CD14-positive monocyte (primary cell): ENCODE measurements at regions not wholly inside any gene's neighbourhood (a gene's known extent, or its start where the extent isn't known, plus 50 kb on each side); places are given as distances from the start of the nearest gene placed in this dataset.

ENCODE experiments used
- DNase-seq, 3 donors: peaks; one replicate each; pipeline ENCODE4 v3.0.0-alpha.2; 2011 to 2022
- H2AFZ ChIP-seq: 2 replicates; pipeline ENCODE4 v1.6.0; 2012; ENCODE audit warnings: mild to moderate bottlenecking, low read depth, low read length, inconsistent platforms; ENCODE audit not compliant: insufficient read depth, poor library complexity, severe bottlenecking
- H3K27ac ChIP-seq, 2 donors: 1 replicate in 1 of 2; 2 replicates in 1 of 2; pipeline ENCODE4 v1.5.1; 2012 to 2013; ENCODE audit warnings: low read length in 2 of 2, control low read depth in 1 of 2, inconsistent platforms in 1 of 2, low read depth in 1 of 2, mild to moderate bottlenecking in 1 of 2
- H3K27me3 ChIP-seq, 2 donors: one replicate each; pipeline versions ENCODE4 v1.6.0 to v1.6.1; 2011 to 2013; ENCODE audit warnings: low read length in 2 of 2; ENCODE audit not compliant: control insufficient read depth in 2 of 2, insufficient read depth in 2 of 2
- H3K36me3 ChIP-seq, 2 donors: replicated peaks in 1 of 2; 1 replicate in 1 of 2; 2 replicates in 1 of 2; pipeline versions ENCODE4 v1.5.1 to v1.6.1; 2012 to 2013; ENCODE audit warnings: low read length in 2 of 2, control low read depth in 1 of 2, inconsistent platforms in 1 of 2, mild to moderate bottlenecking in 1 of 2; ENCODE audit not compliant: insufficient read depth in 2 of 2, control insufficient read depth in 1 of 2
- H3K4me1 ChIP-seq, 2 donors: 1 replicate in 1 of 2; 2 replicates in 1 of 2; pipeline versions ENCODE4 v1.5.1 to v1.6.1; 2012 to 2013; ENCODE audit warnings: low read length in 2 of 2, control low read depth in 1 of 2, inconsistent platforms in 1 of 2, mild to moderate bottlenecking in 1 of 2, moderate library complexity in 1 of 2; ENCODE audit not compliant: insufficient read depth in 2 of 2, control insufficient read depth in 1 of 2
- H3K4me2 ChIP-seq: replicated peaks from 2 replicates; pipeline ENCODE3; 2012; ENCODE audit warnings: low read length, moderate library complexity, mild to moderate bottlenecking; ENCODE audit not compliant: poor library complexity, severe bottlenecking; ENCODE audit errors: extremely low read depth
- H3K4me3 ChIP-seq, 3 experiments: fragments of 200-600 bp in 1 of 3; sonication (generic) in 1 of 3; replicated peaks in 1 of 3; 1 replicate in 2 of 3; 2 replicates in 1 of 3; pipeline ENCODE4 v1.5.1; 2011 to 2013; ENCODE audit warnings: low read length in 3 of 3, mild to moderate bottlenecking in 3 of 3, control low read depth in 2 of 3, low read depth in 2 of 3, inconsistent platforms in 1 of 3, moderate library complexity in 1 of 3
- H3K79me2 ChIP-seq: 2 replicates; pipeline ENCODE4 v1.6.0; 2012; ENCODE audit warnings: mild to moderate bottlenecking, control low read depth, inconsistent platforms, low read length, moderate library complexity; ENCODE audit not compliant: insufficient read depth
- H3K9ac ChIP-seq: 2 replicates; pipeline ENCODE4 v1.6.0; 2017; ENCODE audit warnings: low read length, mild to moderate bottlenecking; ENCODE audit not compliant: insufficient read depth, poor library complexity, severe bottlenecking
- H3K9me3 ChIP-seq, 2 donors: replicated peaks in 1 of 2; 1 replicate in 1 of 2; 2 replicates in 1 of 2; pipeline versions ENCODE4 v1.5.1 to v1.6.1; 2012 to 2013; ENCODE audit warnings: low read length in 2 of 2, control low read depth in 1 of 2; ENCODE audit not compliant: control insufficient read depth in 1 of 2, insufficient read depth in 1 of 2
- H4K20me1 ChIP-seq: 2 replicates; pipeline ENCODE4 v1.6.0; 2012; ENCODE audit warnings: mild to moderate bottlenecking, low read length, control low read depth, moderate library complexity; ENCODE audit not compliant: insufficient read depth
- H3K27ac Mint-ChIP-seq, 7 donors: one replicate each; pipeline ENCODE4 v1.8.0; 2020; ENCODE audit warnings: mild to moderate bottlenecking in 7 of 7, mixed read lengths in 7 of 7, moderate library complexity in 6 of 7, inconsistent platforms in 2 of 7
- H3K27me3 Mint-ChIP-seq, 3 donors: one replicate each; pipeline ENCODE4 v1.8.0; 2021 to 2022; ENCODE audit warnings: low read depth in 3 of 3, mild to moderate bottlenecking in 3 of 3, mixed read lengths in 3 of 3, moderate library complexity in 3 of 3, inconsistent platforms in 1 of 3
- H3K36me3 Mint-ChIP-seq, 2 donors: one replicate each; pipeline ENCODE4 v1.8.0; 2020; ENCODE audit warnings: mixed read lengths in 2 of 2, inconsistent platforms in 1 of 2, mild to moderate bottlenecking in 1 of 2
- H3K4me1 Mint-ChIP-seq: one replicate; pipeline ENCODE4 v1.8.0; 2020; ENCODE audit warnings: mild to moderate bottlenecking, mixed read lengths
- H3K4me3 Mint-ChIP-seq, 2 donors: one replicate each; pipeline ENCODE4 v1.8.0; 2020; ENCODE audit warnings: mild to moderate bottlenecking in 2 of 2, mixed read lengths in 2 of 2, moderate library complexity in 1 of 2
- H3K9me3 Mint-ChIP-seq, 7 donors: one replicate each; pipeline ENCODE4 v1.8.0; 2020 to 2022; ENCODE audit warnings: mixed read lengths in 7 of 7, mild to moderate bottlenecking in 6 of 7, moderate library complexity in 6 of 7, inconsistent platforms in 2 of 7
- CTCF ChIP-seq: fragments of 200-600 bp; IDR thresholded peaks from one replicate; pipeline ENCODE4 v1.8.0; 2022; ENCODE audit warnings: antibody characterized with exemption, mild to moderate bottlenecking
- WGBS: methylation state at CpG from one replicate; pipeline ENCODE4 v1.1.5; 2013; ENCODE audit warnings: missing lambda C conversion rate; ENCODE audit not compliant: insufficient coverage; 5-methylcytosine and 5-hydroxymethylcytosine counted together
- intact Hi-C, 2 donors: fragments of 100-400 bp; cut with micrococcal nuclease; formaldehyde crosslinking; loops; one replicate each; pipeline versions ENCODE4 v1.15.0 to v1.15.1; 2023

GRCh38 chr9:96065482-96066251 lies 190.2 kb downstream of the ERCC6L2 start:
- no peaks in the 10 kb centered on the region for H3K36me3 Mint-ChIP-seq
- Histone ChIP-seq H2AFZ (no peak overlapping the region), H3K4me3 (no peak overlapping the region), H3K9ac (no peak overlapping the region), H3K79me2 (no peaks in the 10 kb centered on the region), H3K36me3 (no peaks in the 10 kb centered on the region), H3K27me3 (no peaks in the 10 kb centered on the region), H3K9me3 (no peaks in the 10 kb centered on the region), H3K4me2 (no peak overlapping the region), H4K20me1 (no peaks in the 10 kb centered on the region), H3K27ac (no peak overlapping the region), H3K4me1 (peaks cover 21 to 26% of the 10 kb centered on the region in 2 donors)
- H3K4me3 Mint-ChIP-seq: no peak overlapping the region
- H3K9me3 Mint-ChIP-seq: peaks cover 0 to 2% (median 0%) of the 10 kb centered on the region in 7 donors
- peaks cover 0 to 2% (median 1%) of the 10 kb centered on the region in 3 donors for H3K27me3 Mint-ChIP-seq
- intact Hi-C loops: no loop called here
- WGBS: 88% methylated on average over 3 of the region's 8 CpGs
- H3K4me1 Mint-ChIP-seq: peaks cover 32% of the 10 kb centered on the region
- TF ChIP-seq CTCF: no peak
- DNase-seq: no peak
- H3K27ac Mint-ChIP-seq: peak overlapping the region in 1 of 7 donors; percentile 44

DNA sequence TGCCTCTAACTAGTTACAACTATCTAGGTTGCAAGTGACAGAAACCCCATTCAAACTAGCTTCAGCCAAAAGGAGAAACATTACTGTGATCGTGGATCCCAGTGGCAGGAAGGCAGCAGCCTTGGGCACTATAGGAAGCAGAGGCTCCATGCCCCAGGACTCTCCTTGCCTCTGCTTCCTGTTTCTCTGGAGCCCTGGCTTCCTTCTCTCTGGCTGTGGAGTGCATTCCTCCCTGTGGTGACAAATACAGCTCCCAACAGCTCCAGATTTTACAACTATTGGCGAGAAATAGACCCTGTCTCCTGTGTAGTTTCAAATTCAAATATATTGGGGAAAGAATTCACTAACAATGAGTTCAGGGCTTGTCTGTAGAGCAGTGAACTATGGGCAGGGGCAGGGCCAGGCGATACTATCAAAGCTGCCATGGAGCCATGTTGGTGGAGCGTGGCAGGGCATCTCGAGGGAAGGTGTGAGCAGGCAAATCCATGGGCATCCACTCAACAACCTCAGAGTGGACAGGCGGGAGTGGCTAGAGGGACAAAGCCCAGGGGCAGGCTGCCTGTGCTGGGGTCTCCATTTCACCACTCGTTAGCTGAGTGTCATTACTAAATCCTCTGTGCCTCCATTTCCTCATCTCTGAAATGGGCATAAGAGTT lies 189.5 kb downstream of the ERCC6L2 start:
- H3K4me1 Mint-ChIP-seq: peaks cover 34% of the 10 kb centered on the region
- no peak overlapping the region for H3K4me2 ChIP-seq
- no peak overlapping the region for H3K9ac ChIP-seq
- H3K4me3 Mint-ChIP-seq: no peak overlapping the region
- H3K27ac ChIP-seq: no peak overlapping the region
- no peaks in the 10 kb centered on the region for H3K36me3 Mint-ChIP-seq
- no peaks in the 10 kb centered on the region for H3K27me3 ChIP-seq
- H3K36me3 ChIP-seq: no peaks in the 10 kb centered on the region
- WGBS: no CpG with 5 or more reads among the region's 7 CpGs
- intact Hi-C loops: no loop called here
- H3K79me2 ChIP-seq: no peaks in the 10 kb centered on the region
- peaks cover 0 to 2% (median 0%) of the 10 kb centered on the region in 7 donors for H3K9me3 Mint-ChIP-seq
- H3K9me3 ChIP-seq: no peaks in the 10 kb centered on the region
- peaks cover 22 to 28% of the 10 kb centered on the region in 2 donors for H3K4me1 ChIP-seq
- DNase-seq: no peak
- H3K4me3 ChIP-seq: no peak overlapping the region
- peak overlapping the region in 2 of 7 donors; percentile 29 to 85 for H3K27ac Mint-ChIP-seq
- TF ChIP-seq CTCF: no peak
- H3K27me3 Mint-ChIP-seq: peaks cover 0 to 2% (median 1%) of the 10 kb centered on the region in 3 donors
- H2AFZ ChIP-seq: peak overlapping the region; percentile 32
- H4K20me1 ChIP-seq: no peaks in the 10 kb centered on the region
